GM12873 (cell line): ENCODE measurements at regions not wholly inside any gene's neighbourhood (a gene's known extent, or its start where the extent isn't known, plus 50 kb on each side); places are given as distances from the start of the nearest gene placed in this dataset.

Experiments used
- CTCF ChIP-seq: IDR thresholded peaks from 2 replicates; pipeline ENCODE4 v1.5.1; 2012; ENCODE audit warnings: low read depth, mild to moderate bottlenecking, moderate library complexity, low read length, control low read depth; ENCODE audit not compliant: insufficient read depth; ENCODE audit errors: missing control alignments

DNA sequence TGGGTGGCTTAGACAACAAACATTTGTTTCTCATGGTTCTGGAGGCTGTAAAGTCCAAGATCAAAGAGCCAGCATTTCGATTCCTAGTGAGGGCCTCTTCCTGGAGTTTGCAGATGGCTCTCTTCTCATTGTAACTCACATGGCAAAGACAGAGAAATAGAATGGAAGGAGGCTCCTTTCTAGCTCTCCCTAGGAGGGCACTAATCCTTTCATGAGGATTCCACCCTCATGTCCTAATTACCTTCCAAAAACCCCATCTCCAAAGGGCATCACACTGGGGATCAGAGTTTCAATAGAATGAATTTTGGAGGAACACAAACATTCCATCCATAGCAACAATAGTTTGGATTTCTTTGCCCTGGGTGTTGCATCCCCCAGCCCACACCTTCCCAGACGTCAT is 247.3 kb downstream of the TTLL7 start:
- no peak for TF ChIP-seq CTCF

GRCh38 chr1:83750201-83750600 is 248.7 kb downstream of the TTLL7 start:
- TF ChIP-seq CTCF, result no peak

- no peak for TF ChIP-seq CTCF
Observed at GRCh38 chr1:83747853-83748482, 251.0 kb downstream of the TTLL7 start.

DNA sequence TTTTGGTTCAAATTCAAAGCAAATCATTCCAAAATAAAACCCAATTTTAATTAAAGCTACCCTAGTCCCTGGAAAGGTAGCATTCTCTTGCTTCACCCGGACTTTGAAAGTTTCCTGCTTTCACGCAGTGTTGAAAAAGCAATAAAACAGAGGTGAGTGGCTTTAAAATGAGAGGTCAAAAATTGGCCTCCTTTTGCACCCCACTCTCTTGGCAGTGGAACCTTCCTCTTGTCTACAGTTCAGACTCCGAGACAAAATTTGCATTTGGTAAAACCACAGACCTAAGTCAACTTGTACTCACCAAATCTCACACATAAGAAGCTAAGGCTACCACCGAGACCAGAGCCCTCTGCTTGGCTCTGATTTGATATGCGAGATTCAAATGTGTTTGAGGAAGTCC is 252.7 kb downstream of the TTLL7 start:
- TF ChIP-seq CTCF, result no peak

DNA sequence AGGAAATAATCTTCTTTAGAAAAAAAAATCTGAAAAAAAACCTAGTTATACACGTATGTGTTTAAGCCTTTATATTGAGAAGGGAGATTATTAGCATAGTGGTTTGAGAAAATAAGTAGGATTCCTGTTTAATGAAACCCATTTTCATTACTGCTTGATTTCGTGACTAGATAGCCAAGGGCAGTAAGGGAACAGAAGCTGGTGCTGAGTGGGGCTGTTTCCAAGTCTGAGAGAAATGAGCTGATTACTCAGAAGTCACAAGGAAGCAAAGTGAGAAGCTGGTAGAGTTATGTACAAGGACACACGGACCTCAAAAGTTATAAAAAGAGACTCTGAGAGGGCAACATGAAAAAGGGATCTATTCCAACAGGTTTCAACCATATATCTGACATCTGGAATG is 256.5 kb downstream of the TTLL7 start:
- no peak for TF ChIP-seq CTCF

DNA sequence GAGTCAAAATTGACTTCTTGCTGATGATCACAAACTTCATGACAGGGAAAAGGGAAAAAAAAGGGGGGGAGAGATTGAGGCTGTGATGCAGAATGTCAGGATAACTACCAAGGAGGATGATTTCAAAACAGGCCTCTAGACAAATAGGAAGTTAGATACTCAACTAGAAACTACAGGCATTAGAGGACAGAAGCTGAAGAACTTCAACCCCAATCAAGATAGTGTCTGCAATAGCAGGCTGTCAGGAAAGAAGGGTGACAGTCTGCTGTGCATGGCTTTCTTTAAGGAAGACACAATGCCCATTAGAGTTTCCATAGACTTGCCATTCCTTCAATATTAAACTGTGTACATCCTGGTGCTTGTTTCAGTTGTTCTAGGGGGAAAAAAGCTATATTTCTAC is 257.2 kb downstream of the TTLL7 start:
- no peak for TF ChIP-seq CTCF

- no peak for TF ChIP-seq CTCF
Observed at GRCh38 chr1:83741348-83741747, 257.6 kb downstream of the TTLL7 start.
